ELR (cell line): ENCODE measurements at regions not wholly inside any gene's neighbourhood (a gene's known extent, or its start where the extent isn't known, plus 50 kb on each side); places are given as distances from the start of the nearest gene placed in this dataset.

ENCODE experiments used
- DNase-seq: peaks from one replicate; pipeline ENCODE4 v3.0.0-alpha.2; 2015; ENCODE audit warnings: low read depth

- DNase-seq = no peak
These were observed 283.8 kb downstream of the USP25 start for GRCh38 chr21:16013570-16013969.

GRCh38 chr21:16020878-16021277 is 291.1 kb downstream of the USP25 start:
- no peak for DNase-seq

- no peak for DNase-seq
These were observed 292.3 kb downstream of the USP25 start for GRCh38 chr21:16022116-16022515.

- DNase-seq = no peak
These were observed 293.1 kb downstream of the USP25 start for GRCh38 chr21:16022921-16023320.

- no peak for DNase-seq
These were observed 298.4 kb downstream of the USP25 start for GRCh38 chr21:16028142-16028541.

GRCh38 chr21:16028941-16029464 is 299.2 kb downstream of the USP25 start:
- no peak for DNase-seq

GRCh38 chr21:16033193-16033592 is 303.4 kb downstream of the USP25 start:
- no peak for DNase-seq

GRCh38 chr21:16034446-16035190 is 304.8 kb downstream of the USP25 start:
- no peak for DNase-seq

GRCh38 chr21:16037421-16037955 is 307.7 kb downstream of the USP25 start:
- no peak for DNase-seq

GRCh38 chr21:16040601-16041000 is 310.8 kb downstream of the USP25 start:
- peak; percentile 50 for DNase-seq

GRCh38 chr21:16044676-16045075 is 314.9 kb downstream of the USP25 start:
- DNase-seq = no peak

GRCh38 chr21:16046656-16047330 is 317.0 kb downstream of the USP25 start:
- DNase-seq = peak; percentile 80

- no peak for DNase-seq
These were observed 318.1 kb downstream of the USP25 start for GRCh38 chr21:16047904-16048303.

- DNase-seq = no peak
These were observed 325.2 kb downstream of the USP25 start for GRCh38 chr21:16055014-16055413.

- DNase-seq = no peak
These were observed 329.1 kb downstream of the USP25 start for GRCh38 chr21:16058896-16059295.

GRCh38 chr21:16059981-16060380 is 330.2 kb downstream of the USP25 start:
- DNase-seq = no peak

GRCh38 chr21:16061194-16061593 is 331.4 kb downstream of the USP25 start:
- DNase-seq = no peak

GRCh38 chr21:16069178-16070112 is 339.7 kb downstream of the USP25 start:
- peak; percentile 22 for DNase-seq

GRCh38 chr21:16070207-16070651 is 340.4 kb downstream of the USP25 start:
- peak; percentile 38 for DNase-seq

- DNase-seq = peak; percentile 30
These were observed 341.3 kb downstream of the USP25 start for GRCh38 chr21:16071092-16071491.

GRCh38 chr21:16071761-16072160 is 342.0 kb downstream of the USP25 start:
- no peak for DNase-seq

- DNase-seq = no peak
These were observed 342.4 kb downstream of the USP25 start for GRCh38 chr21:16072221-16072620.
